ENCODE measurements at regions not wholly inside any gene's neighbourhood (a gene's known extent, or its start where the extent isn't known, plus 50 kb on each side); places are given as distances from the start of the nearest gene placed in this dataset.
"Not testable (repeated sequence)": the region's sequence is repeated elsewhere in the genome, so short reads cannot be mapped to it uniquely, and the experiment has no call there.

DNA sequence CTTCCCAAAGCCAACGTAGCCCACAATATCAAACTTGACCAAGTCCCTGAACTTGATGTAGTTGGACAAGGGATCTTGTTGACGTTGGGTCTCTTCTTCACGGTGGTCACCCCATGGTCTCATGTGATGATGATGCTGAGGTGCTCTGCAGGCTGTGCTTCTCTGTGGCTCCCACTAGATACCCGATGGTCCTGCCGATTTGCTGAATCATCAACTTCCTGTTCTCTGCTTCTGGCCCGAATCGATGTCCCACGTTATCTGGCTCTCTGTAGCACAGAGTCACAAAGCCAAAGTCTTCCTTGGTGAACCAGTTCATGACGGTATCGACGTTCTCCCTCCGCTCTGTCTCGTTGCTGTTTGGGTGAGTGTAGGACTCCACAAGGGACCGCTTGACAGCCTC is 201.0 kb downstream of the ADRA2C start:
- not testable (repeated sequence) for DNase-seq

DNA sequence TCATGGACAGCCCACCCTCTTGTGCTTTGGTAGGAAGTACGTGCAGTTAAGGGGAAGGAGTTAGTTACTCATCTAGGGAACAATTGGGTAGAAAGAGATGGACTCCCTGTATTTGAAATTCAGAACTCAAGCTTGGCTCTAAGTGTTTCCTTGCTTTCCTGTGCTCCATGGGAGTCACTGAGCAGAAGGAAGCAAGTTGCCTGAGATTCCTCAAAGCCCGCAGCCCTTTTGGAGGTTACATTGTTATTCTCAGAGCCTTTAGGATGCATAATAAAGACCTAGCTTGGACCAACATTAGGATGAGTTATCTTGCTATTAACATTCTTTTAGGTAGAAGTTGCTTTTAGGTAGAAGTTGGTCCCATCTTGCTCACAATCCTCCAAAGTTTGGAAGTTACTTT is 206.4 kb downstream of the ADRA2C start:
- not testable (repeated sequence) for DNase-seq

DNA sequence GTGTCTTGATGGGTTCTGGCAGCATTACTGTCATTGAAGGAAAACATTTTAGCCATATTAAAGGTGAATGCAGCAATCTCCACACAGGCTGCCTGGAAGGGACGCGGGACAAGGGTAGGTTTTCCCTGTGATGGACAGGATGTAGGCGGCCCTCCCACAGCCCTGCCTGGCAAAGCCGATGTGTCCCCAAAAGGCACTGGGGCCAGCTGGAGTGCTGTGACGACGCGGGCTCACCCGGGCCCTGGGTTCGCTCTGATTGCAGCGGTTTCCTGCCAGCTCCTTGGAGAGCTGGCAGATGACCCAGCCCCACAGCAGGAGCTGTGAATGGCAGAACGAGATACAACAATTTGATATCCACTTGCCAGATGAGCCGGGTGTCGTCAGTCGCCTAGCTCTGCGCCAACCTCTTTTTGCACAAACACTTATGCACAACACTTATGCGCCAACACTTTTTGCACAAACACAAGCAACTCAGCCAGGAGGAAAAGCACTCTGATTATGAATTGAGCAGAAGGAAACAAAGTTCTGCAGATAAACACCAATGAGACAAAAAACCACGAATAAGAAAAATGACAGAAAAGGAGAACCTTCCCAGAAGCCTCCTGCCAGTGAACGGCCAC is 207.5 kb downstream of the ADRA2C start:
- DNase-seq, result not testable (repeated sequence)

DNA sequence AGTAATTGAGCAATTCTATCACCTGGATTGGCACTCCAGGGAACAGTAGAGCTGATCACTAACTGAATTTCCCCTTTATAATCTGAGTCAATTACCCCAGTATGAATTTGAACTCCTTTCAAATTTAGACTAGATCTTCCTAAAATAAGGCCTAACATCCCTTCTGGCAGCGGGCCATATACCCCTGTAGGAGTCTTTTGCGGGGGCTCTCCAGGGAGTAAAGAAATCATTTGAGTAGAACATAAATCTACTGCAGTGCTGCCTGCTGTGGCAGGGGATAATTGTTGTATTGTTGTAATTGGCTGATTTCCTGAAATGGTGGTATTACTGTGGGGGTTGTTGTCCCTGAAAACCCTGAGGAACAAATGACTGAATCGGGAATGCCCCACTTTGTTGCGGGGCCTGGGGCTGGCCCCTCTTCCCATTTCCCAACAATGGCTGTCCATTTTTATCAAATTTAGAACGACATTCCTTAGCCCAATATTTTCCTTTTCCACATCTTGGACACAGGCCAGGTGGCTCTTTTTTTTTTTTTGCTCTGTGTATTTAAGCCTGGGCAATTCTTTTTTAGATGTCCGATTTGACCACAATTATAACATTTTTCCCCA is 217.4 kb downstream of the ADRA2C start:
- not testable (repeated sequence) for DNase-seq

DNA sequence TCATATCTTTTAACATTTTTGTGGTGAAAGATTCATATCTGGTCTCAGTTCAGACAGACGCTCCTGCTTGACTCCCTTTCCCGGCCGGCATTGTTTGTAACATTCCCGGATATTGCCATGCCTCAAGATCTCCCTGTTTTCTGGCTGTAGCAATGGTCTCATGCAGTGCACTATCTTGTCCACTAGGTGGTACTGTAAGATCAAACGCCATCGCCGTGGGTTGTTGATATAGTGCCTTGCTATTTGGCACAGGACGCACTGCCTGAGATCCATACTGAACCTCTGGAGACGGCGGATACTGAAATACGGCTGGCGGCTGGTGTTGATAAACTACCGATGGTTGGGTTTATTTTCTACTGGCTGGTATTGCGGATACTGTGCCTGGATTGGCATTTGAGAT is 218.6 kb downstream of the ADRA2C start:
- DNase-seq, result not testable (repeated sequence)

DNA sequence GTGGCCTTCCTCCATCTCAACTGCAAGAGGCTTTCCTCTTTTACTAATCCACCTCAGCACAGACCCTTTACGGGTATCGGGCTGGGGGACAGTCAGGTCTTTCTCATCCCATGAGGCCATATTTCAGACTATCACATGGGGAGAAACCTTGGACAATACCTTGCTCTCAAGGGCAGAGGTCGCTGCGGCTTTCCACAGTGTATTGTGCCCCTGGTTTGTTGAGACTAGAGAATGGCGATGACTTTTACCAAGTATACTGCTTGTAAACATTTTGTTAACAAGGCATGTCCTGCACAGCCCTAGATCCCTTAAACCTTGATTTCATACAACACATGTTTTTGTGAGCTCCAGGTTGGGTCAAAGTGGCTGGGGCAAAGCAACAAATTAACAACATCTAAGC is 220.2 kb downstream of the ADRA2C start:
- not testable (repeated sequence) for DNase-seq

DNA sequence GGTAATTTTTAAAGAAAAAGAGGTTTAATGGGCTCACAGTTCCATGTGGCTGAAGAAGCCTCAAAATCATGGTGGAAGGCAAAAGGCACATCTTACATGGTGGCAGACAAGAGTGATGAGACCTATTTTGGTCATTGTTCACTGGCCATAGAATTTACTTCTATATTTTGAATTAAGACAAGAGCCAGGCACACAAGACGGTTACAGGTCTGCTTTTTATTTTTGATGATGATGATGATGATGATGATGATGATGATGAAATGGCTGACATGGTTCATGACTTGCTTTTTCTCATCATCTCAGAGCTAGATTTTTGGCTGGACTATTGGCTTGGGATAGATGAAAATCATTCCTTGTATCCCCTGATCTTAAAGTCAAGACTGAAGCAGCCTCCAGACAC is 229.3 kb downstream of the OTOP1 start:
- DNase-seq, result not testable (repeated sequence)

DNA sequence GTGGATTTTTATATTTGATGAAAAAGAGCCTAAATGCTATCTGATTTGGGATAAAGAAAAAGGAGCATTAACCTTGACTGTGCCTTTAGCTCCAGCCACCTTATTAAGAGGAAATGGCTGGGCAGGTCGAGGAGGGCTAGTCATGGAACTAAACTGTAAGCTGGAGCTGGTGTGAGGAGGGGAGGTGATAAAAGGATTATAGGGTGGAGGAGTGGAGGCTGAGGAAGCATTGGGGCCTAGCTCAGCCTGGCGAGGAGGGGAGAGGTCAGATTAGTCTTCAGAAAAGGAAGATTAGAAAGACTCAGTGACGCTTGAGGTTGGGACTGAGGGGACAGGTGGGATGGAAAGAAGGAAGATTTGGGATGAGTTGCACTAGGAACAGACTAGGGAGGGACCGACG is 222.7 kb downstream of the OTOP1 start:
- not testable (repeated sequence) for DNase-seq

DNA sequence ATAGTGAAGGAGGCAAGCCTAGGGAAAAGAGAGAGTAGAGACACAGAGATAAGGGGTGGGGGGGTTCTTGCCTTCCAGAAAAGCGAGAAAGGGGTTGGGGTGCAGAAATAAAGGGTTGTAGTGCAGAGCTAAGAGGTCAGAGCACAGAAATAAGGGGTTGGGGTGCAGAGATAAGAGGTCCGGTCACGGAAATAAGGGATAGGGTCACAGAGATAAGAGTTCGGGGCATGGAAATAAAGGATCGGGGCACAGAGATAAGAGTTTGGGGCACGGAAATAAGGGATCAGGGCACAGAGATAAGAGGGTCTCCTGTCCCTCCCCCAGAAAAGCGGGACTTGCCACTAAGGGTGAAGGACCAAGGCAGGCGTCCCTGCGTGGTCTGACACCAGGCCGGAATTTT is 222.0 kb downstream of the OTOP1 start:
- DNase-seq, result not testable (repeated sequence)

DNA sequence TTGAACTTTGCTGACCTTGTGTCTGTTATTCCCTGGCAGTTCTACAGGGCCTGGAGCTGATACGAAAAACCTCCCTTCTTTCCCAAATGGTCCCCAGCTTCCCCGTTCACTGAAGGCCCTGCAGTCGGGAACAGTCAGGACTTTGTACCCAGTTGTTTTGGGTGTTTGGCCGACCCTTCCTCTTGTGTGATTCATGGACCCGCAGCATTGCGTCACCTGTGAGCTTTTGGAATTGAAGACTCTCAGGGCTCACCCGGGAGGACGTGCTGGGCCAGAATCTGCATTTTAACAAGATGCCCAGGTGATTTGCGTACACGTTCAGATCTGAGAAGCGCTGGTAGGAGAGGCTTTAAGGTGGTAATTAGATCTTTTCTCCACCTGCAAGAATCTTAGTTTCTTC is 220.4 kb downstream of the OTOP1 start:
- not testable (repeated sequence) for DNase-seq

DNA sequence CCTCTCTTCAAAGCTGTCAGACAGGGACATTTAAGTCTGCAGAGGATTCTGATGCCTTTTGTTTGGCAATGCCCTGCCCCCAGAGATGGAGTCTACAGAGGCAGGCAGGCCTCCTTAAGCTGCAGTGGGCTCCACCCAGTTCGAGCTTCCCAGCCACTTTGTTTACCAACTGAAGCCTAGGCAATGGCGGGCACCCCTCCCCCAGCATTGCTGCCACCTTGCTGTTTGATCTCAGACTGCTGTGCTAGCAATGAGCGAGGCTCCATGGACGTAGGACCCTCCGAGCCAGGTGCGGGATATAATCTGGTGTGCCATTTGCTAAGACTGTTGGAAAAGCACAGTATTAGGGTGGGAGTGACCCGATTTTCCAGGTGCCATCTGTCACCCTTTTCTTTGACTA is 207.7 kb downstream of the OTOP1 start:
- DNase-seq, result not testable (repeated sequence)

DNA sequence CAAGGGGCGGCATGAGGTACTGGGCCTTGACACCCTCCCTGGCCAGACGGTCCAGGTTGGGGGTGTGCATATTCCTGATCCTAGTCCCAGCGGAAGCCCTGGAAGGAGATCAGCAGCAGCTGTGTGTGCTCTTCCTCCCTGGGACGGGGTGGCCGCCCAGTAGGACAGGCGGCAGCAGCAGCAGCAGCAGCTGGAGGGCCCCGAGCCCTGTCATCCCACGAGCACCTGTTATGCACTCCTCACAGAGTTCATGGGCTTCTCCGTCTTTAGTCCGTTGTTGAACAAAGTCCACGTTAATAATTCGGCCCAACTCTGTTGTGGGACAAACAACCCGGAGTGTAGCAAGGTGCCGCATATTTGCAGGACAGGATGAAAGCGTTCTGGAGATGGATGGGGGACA is 205.6 kb downstream of the OTOP1 start:
- DNase-seq, result not testable (repeated sequence)

DNA sequence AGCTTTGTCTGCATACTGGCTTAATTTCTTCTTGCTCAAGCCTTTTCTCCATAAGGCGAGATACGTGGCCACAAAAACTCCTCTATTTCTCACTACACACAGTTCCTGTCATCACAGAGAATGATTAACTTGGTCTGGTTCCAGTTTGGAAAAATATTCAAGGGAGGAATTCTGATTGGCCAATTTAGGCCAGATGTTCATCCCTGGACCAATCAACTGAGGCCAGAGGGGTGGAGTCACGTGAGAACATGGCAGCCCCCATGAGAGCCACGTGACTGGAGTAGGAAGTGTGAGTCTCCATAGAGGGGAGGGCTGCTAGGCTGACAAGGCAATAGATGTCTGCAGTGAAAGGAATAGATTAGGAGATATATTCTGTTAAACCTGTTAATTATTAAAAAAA is 200.0 kb downstream of the OTOP1 start:
- not testable (repeated sequence) for DNase-seq

DNA sequence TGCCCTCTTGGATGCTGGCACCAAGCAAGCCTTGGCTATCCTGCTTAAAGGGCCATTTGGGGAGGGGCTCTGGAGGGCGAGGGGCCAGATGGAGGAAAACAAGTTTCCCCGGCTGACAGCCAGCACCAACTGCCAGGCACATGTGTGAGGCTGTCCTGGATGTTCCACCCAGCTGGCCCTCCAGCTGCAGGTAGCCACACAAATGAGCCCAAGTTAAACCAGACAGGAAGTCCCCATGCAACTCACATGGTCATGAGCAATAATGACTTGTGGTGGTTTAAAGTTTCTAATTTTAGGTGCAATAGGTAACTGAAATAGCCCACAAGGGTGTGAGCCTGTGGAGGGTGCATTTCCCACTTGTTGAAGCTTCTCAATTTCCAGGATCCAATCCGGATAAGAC is 198.0 kb downstream of the OTOP1 start:
- not testable (repeated sequence) for DNase-seq

DNA sequence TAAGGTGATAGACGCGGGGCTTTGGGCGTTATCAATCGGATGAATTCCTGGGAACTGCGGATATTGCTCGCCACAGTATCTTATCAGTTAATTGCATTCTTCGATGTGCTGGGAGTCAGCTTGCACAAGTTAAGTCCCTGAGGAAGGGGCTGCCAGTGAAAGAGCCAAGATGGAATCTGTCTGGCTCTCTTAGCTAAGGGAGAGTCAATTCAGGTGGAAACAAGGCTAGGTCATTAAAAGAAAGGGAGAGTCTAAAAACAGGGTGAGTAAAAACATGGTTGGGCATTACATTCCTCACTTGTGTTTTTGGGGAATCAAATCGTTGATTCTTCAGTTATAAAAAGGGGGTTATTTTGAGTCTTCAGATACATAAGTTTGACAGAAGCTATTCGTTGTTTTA is 196.2 kb downstream of the OTOP1 start:
- not testable (repeated sequence) for DNase-seq

DNA sequence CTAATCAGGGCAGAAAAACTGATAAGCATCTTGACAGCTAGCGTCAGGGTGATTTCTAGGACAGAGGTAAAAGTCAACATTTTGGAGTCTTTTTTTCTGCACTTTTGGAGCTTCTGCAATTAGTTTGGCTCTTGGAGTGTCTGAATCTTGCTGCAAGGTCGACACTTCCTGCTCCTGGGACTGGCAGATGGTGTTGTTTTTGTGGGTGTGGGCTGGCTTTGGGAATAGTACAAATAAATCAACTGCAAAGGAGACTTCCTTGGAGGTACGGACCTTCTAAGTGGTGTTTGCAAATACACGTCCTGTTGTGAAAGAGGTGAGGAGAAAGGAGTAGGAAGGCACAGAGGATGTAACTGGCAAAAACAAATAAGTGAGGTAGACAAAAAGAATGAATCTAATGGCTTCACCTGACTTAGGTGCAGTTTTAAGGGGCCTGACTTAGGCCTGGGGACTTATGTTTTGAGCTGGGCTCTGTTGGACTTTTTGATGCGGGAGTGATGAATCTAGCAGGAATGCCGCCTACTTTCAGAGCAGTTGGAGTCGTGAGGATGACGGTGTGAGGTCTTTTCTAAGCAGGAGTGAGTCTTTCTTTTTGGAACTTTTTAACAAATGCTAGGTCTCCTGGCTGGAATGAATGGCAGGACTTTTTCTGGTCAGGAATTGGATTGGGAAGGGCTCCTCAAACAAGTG is 195.1 kb downstream of the OTOP1 start:
- DNase-seq, result not testable (repeated sequence)

DNA sequence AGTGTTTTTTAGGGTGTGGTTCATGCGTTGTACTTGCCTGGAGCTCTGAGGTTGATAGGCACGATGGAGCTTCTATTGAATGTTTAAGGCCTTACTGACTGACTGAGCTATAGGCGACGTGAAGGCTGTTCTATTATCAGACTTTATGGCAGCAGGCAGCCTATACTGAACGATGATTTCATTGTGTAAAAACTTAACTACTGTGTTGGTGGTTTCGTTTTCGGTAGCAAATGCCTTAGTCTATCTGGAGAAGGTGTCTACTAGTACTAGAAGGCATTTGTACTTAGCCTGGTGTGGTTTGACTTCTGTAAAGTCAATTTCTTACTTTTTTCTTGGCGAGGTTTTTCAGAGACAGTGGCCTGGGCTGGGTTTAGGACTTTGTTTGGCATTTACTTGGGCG is 194.4 kb downstream of the OTOP1 start:
- not testable (repeated sequence) for DNase-seq

DNA sequence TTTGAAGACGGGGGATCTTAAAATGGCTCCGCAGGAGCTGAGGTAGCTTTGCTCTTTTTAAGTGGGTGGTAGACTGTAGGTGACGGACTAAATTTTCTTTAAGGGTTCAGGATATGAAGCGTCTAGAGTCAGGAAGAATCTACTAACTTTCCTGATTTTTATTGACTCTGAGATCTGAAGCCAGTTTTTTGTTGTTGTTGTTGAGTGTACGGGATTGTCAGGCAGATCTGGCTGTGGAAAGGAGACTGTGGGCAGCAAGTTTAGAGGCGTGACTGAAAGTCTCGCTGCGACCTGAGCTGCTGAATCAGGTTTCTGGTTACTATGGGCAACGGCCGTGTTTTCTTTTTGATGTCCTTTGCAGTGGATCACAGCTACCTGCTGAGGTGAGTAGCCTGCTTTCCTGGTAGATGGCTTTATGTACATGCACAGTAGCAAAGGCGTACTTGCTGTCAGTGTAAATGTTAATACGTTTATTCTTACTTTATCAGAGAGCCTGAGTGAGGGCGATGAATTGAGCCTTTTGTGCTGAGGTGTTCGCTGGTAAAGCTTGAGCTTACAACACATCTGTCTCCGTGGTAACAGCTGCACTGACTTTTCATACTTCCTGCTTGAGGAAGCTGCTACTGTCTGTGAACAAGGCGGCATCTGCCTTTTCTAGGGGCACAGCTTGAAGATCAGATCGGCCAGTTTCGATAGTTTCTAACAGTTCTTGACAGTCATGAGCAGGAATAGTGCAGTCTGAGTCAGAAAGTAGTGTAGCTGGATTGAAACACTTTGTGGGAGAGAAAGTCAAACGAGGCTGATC is 193.7 kb downstream of the OTOP1 start:
- DNase-seq, result not testable (repeated sequence)

DNA sequence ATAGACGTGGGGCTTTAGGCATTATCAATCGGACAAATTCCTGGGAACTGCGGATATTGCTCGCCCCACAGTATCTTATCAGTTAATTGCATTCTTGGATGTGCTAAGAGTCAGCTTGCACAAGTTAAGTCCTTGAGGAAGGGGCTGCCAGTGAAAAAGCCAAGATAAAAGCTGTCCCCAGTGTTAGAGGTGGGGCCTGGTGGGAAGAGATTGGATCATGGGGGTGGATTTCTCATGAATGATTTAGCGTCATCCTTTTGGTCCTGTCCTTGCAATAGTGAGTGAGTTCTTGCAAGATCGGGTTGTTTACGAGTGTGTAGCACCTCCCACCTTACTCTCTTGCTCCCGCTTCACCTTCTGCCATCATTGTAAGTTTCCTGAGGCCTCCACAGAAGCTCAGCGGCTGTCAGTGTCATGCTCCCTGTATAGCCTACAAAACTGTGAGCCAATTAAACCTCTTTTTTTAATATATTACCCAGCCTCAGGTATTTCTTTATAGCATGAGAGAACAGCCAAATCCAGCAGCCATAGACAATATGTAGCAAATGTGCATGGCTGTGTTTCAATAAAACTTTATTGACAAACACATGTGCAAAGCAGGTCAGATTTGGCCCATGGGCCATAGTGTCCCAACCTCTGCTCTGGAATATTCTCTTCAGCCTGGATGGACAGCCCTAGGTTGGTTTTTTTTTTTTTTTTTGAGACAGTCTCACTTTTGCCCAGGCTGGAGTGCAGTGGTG is 189.2 kb downstream of the OTOP1 start:
- DNase-seq, result not testable (repeated sequence)

DNA sequence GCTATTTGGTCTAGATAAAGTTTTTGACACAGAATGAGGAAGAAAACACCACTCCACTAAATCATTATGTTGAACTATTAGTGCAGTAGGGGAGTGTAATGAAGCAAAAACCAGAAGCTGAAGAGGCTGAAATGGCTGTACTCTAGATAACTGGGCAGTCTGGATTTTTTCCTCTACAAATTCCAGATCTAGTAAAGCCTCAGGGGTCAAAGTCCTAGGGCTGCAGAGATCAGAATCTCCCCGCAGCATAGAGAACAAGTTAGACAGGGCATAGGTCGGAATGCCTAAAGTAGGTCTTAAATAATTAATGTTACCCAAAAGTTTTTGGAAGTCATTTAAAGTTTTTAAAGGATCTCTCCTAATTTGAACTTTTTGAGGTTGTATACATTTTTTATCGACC is 180.9 kb downstream of the OTOP1 start:
- DNase-seq, result not testable (repeated sequence)

DNA sequence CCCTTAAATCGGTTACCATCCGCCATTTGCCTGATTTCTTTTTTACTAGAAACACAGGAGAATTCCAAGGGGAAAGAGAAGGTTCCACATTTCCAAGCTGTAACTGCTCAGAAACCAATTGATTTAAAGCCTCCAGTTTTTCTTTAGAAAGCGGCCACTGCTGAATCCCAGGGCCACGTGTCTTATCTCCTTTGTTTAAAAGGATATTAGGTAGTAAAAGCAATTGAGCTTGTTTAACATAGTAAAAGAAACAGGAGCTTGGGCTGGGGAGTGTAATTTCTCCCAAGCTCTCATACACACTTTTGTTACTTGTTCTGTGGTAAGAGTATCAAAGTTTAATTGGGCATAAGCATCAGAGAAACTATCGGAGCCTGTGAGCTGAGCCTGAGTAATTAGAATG is 180.0 kb downstream of the OTOP1 start:
- DNase-seq, result not testable (repeated sequence)

DNA sequence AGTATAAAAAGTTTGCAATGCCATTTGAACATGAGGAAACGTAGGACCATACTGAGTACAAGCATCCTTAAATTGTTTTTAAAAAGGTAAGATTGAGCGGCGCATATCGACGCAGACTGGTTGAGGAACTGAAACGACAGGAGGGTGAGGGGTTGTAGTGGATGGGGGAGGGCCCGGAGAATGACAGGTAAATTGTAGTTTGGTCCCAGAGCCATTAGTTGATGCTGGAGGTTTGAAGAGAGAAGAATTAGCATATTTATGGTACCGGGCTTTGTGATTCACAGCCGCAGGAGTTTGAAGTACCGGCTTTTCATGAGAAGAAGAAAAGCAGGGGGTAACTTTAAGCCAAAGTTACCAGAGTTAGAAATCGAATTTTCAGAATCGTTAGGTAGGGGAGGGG is 179.5 kb downstream of the OTOP1 start:
- not testable (repeated sequence) for DNase-seq

DNA sequence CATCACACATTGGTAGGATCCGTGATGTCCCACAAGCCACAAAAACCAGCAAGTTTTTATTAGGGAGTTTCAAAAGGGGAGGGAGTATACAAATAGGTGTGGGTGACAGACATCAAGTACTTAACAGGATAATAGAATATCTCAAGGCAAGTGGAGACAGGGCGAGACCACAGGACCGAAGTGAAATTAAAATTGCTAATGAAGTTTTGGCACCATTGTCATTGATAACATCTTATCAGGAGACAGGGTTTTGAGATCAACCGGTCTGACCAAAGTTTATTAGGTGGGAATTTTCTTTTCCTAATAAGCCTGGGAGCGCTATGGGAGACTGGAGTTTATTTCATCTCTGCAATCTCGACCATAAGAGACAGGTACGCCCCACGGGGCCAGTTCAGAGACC is 178.5 kb downstream of the OTOP1 start:
- DNase-seq, result not testable (repeated sequence)

All from NCI-H187 treated with DMSO at 0.1 percent for 48 hours (cell line).